ENCODE measurements at regions not wholly inside any gene's neighbourhood (a gene's known extent, or its start where the extent isn't known, plus 50 kb on each side); places are given as distances from the start of the nearest gene placed in this dataset.
"Not testable (repeated sequence)": the region's sequence is repeated elsewhere in the genome, so short reads cannot be mapped to it uniquely, and the experiment has no call there.

DNA sequence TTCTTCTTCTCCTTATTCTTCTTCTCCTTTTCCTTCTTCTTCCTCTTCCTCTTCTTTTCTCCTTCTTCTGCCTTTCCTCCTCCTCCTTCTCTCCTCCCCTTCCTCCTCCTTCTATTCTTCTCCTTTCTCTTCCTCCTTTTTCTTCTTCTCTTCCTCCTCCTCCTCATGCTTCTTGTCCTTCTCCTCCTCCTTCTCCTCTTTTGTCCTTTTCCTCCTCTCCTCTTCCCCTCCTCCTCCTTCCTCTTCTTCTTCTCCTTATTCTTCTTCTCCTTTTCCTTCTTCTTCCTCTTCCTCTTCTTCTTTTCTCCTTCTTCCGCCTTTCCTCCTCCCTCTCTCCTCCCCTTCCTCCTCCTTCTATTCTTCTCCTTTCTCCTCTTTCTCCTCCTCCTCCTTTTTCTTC is 1258.2 kb downstream of the TYW1 start:
- TF ChIP-seq, protein P1, sequence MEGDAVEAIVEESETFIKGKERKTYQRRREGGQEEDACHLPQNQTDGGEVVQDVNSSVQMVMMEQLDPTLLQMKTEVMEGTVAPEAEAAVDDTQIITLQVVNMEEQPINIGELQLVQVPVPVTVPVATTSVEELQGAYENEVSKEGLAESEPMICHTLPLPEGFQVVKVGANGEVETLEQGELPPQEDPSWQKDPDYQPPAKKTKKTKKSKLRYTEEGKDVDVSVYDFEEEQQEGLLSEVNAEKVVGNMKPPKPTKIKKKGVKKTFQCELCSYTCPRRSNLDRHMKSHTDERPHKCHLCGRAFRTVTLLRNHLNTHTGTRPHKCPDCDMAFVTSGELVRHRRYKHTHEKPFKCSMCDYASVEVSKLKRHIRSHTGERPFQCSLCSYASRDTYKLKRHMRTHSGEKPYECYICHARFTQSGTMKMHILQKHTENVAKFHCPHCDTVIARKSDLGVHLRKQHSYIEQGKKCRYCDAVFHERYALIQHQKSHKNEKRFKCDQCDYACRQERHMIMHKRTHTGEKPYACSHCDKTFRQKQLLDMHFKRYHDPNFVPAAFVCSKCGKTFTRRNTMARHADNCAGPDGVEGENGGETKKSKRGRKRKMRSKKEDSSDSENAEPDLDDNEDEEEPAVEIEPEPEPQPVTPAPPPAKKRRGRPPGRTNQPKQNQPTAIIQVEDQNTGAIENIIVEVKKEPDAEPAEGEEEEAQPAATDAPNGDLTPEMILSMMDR (conservative IDR thresholded peaks at IDR 0.05; ENCODE audit: low read depth, low read length), result not testable (repeated sequence)
- not testable (repeated sequence) for TF ChIP-seq EZH2 (IDR thresholded peaks at IDR 0.05; ENCODE audit: low read length, unreplicated experiment); EZH2phosphoT487 (IDR thresholded peaks at IDR 0.05; ENCODE audit: borderline replicate concordance, low read length)
